DND-41 (cell line): ENCODE measurements at regions not wholly inside any gene's neighbourhood (a gene's known extent, or its start where the extent isn't known, plus 50 kb on each side); places are given as distances from the start of the nearest gene placed in this dataset.

ENCODE experiments used
- CTCF ChIP-seq: IDR thresholded peaks from 2 replicates; pipeline ENCODE4 v1.5.1; 2012; ENCODE audit warnings: borderline replicate concordance, low read length, moderate library complexity, mild to moderate bottlenecking; ENCODE audit not compliant: poor library complexity, severe bottlenecking; ENCODE audit errors: extremely low read depth
- EZH2 ChIP-seq: IDR thresholded peaks from 3 replicates; pipeline ENCODE4 v1.6.1; 2012; ENCODE audit warnings: borderline replicate concordance, low read depth, mild to moderate bottlenecking, moderate library complexity, low read length, inconsistent platforms; ENCODE audit not compliant: severe bottlenecking

GRCh38 chr5:54772684-54773083 is 212.7 kb downstream of the ESM1 start:
- no peak for TF ChIP-seq CTCF
- TF ChIP-seq EZH2: no peak
